Activated CD4-positive, alpha-beta T cell treated with anti-CD3 and anti-CD28 coated beads, Interleukin-10, Interleukin-2, amounts not matched to agents 100 ng/mL and 50 ng/mL, durations not matched to agents 16 hours and 8 hours (primary cell): ENCODE measurements at regions not wholly inside any gene's neighbourhood (a gene's known extent, or its start where the extent isn't known, plus 50 kb on each side); places are given as distances from the start of the nearest gene placed in this dataset.
"Not testable (repeated sequence)": the region's sequence is repeated elsewhere in the genome, so short reads cannot be mapped to it uniquely, and the experiment has no call there.

Experiments
- DNase-seq: peaks from one replicate; pipeline ENCODE4 v3.0.0-alpha.2; 2020

DNA sequence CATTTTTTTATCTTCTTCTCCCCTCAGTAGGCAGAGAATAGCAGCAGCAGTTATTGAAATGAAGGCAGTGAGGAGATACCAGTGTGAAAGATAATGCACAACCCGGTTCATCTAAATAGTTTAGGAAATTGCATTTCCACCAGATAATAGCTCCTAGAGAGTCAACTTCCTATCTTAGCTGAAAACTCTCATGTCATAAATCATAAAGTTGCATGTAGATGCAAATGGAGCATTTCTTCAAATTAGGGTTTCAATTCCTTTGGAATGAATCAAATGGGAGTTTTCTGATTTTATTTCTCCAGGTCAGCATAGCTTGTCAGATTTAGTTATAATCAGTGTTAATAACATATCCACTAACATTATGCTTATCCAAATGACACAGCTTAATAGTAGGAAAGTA, 335.3 kb downstream of the CNTNAP4 start:
- no peak for DNase-seq

DNA sequence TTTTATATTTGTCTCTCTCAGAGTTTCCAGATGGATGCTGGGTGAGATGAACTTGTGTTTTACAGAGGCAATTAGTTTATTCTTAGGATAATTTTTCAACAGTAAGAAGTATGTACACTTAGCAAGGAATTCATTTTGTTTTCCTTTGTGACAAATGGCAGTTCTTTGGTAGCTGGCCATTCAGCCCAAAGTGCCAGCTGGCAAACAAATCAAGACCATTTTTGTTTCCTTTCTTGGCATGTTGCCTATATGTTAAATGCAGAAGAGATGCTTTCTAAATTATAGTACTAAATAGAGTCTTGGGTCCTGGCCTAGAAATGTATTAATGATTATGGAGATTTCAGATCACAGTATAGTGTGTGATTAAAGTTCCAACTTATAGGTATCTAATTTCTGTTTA, 337.1 kb downstream of the CNTNAP4 start:
- DNase-seq = no peak

DNA sequence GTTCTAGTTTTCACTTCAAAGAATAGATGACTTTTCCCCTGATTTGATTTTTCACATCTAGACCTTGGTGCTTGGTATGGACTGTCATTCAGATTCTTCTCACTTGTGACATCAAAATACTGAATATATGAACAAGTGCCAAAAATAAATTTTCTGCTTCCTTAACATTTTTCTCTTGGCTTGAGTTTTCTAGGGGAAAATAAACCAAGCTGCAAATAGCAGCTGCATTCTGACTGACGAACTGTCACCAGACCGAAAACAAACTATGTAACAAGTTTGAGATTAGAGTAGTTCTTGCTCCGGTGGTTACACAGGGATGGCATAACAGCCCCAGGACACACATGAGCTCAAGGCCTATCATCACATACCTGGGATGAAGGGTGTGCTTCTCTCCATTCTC, 345.7 kb downstream of the CNTNAP4 start:
- DNase-seq = no peak

DNA sequence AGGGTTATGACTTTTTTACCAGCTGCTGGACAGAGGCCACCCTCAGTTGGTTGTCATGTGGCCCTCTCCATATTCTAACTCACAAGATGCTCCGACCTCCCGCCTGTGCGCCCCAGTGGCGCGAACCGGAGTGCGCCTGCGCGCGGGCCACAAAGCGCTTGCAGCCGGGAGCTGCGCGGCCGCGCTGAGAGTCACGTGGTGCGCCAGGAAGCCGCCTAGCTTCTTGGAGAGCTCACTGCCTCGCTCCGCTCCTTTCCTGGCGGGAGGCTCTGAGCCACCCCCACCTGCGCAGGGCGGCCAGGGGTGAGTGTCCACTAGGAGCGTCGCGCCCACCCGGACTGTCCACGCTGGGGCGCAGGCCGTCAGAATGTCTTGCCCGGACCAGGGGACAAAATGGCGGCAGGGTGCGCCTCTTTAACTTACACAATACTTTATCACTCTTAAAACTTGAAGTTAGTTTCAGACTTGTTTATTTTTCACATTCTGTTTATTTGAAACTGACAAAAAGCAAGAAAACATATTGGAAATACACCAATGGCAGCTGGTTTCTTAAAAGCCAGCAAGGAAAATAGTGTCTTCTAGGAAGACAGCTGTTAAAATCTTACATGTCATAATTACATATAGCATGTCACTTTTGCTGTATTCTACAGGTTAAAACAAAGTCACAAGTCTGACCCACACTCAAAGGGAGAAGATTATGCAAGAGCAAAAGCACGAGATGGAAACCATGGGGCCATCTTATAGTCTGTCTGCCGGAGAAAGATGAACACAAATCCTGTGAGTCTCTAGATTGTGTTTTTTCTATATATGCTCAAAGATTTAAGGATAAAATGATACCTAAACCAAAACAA, 357.9 kb downstream of the CNTNAP4 start:
- DNase-seq = no peak

DNA sequence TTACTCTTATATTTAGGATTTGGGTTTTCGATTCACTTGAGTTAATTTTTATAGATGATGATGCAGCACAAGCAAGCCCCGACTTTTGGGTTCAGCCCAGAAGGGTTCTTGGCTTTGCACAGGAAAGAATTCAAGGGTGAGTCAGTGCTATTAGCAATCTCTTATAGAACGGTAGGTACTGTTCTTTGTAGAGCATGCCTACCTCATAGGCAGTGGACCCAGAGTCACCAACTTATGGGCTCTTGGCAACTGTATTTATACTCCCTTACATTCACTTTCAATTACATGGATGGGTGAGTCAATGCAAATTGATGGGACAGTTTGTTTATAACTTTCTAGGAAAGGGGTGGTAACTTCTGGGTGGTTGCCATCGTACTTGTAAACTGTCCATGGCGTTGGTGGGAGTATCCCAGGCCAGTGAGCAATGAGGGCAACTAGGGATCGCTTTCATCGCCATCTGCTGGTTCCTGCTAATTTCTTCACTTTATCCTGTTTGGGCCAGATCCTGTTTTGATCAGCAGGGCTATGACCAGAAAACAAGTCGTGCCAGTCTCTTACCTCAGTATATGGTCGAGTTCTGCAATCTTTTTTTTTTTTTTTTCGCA, 362.6 kb downstream of the CNTNAP4 start:
- DNase-seq = peak; percentile 3

DNA sequence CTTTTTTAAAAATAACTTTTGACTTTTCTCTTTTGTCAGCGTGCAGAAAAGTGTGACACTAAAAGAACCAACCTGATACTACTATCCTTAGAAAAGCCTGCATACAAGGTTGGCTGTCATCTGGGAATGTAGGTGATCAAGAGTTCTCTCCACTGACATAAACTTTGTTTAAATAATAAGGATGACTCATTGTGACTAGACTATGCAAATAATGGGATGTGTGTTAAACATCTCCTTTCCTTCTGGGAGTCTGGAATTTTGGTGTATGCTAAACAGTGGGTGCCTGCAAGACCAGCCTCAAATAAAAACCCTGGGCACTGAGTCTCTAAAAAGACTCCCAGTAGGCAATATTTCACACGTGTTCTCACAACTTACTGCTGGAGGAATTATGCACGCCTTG, 373.4 kb downstream of the CNTNAP4 start:
- no peak for DNase-seq

DNA sequence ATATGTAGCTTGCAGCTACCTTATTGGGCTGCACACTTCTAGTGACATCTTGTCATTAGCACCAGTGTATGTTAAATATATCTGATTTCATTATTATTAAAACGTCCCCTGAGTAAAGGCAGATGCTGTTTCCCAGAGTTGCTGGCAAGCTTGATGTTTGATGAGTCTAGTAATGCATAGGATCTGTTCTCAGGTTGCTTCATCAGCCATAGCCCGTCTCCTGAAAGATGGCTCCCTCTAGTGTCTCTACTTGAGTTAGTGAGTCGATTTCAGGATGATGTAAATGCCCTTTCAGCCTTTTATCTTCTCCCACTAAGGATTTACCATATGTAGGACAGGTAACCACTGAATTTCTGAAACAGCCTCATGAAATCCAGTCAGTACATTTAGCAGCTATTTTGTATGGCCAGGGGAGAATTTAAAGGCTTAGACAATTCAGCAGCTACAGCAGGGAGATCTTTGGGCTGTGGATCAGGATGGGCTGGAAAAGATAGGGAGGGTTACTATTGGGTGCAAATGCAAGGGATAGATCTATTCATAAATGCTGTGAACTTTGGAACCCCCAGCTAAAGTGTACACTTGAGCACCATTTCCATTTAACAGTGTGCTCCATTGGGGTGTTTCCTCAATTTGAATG, 376.3 kb downstream of the CNTNAP4 start:
- DNase-seq = peak; percentile 52

DNA sequence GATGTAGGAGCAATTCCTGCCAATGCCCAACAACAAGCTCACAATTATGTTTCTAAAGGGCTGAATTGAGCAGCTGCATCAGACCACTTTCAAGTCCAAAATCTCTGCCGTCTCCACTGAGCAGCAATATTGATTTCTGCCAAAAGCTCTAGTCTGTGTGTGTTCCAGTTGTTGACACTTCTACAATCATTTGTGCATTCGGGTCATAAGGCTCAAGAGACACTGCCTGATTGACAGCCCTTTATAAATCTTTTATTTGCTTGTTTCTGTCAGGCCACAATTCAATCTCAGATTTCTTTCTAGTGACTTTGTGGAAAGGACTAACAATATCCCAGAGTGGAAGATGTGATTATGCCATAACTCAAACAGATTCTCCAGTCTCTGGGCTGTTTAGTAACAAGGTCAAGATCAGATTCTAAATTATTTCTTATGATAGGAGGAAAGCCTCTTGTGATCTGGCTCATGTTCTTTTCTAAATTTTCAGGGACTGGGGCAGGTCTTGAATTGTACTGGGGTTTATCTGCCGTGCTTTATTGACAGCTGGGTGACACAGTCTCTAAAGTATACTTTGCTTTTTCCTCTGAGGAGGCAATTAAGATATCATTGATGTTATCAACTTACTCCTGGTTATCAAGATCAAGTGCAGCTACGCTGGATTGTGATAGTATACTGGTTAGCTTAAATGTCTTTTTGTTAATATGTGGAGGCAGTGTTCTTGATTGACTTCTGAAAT, 377.1 kb downstream of the CNTNAP4 start:
- no peak for DNase-seq

DNA sequence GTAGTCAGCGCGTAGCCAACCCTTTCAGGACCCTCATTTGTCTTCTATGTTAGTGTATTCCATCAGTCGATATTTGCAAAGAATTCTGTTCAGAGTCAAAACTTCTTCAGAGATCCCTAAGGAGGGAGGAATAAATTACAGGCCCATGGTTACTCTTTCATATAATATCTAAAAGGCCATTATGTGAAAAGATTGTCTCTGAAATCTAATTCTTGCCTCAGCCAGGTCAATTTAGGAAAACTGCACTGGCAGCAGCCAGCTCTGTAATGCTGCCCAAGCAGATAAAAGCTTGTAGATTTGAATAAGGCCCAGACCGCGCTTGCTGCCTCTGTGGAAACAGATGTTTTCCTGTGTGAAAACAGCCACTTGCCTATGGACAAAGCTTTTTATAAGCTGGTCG, 379.8 kb downstream of the CNTNAP4 start:
- no peak for DNase-seq

DNA sequence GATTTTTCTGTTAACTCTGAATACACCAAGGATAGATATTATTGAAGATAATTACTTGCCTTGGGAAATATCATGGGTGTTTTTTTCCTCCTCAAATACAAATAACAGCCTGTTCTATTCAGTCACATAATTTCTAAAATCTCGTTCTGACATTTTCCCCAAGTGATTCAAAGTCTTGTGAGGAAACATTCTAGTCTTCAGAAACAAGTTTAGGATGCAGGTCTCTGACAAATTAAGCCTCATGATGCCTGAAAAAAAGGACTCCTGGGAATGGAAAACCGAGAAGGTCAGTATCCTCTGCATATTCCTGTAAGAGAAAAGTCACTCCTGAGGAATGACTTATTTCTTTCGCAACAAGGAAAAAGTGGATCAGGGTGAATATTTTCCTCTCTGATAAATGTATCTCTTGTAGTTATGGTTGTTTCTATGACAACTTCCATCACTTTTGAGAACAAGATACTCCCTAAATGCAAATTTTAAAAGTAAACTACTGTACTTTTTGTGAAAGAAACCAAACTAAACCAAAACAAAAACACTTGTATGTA, 384.6 kb downstream of the CNTNAP4 start:
- DNase-seq = no peak

DNA sequence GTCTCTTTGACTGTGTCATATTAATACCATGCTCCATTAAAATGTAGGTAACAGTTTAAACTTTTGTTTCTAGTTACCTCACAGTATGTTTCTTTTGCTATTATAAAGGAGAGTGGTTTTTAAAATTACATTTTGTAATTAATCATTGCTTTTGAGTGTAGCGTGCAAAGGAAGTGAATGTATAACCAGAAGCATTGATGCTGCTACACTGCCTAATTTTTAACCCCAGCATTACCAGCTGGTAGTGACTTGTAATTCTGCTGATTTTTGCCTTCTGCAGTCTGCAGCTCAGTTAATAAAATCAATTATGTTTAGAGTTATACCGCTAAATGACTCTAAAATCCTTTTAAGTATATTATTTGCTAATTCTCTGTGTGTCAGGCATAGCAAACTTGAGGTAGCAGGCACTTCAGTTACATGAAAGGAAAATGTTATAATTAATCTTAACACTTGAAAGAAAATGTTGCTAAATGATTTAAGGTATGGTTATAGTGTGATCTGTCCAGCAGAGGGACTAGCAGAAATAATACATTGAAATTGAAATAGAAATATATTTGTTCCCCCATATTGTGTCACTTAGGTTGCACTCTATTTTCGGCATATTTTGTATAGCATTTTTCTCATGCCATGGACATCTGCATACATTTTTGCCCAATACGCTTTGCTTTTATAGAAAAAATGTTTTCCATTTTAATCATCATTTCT, 388.5 kb downstream of the CNTNAP4 start:
- DNase-seq = no peak

DNA sequence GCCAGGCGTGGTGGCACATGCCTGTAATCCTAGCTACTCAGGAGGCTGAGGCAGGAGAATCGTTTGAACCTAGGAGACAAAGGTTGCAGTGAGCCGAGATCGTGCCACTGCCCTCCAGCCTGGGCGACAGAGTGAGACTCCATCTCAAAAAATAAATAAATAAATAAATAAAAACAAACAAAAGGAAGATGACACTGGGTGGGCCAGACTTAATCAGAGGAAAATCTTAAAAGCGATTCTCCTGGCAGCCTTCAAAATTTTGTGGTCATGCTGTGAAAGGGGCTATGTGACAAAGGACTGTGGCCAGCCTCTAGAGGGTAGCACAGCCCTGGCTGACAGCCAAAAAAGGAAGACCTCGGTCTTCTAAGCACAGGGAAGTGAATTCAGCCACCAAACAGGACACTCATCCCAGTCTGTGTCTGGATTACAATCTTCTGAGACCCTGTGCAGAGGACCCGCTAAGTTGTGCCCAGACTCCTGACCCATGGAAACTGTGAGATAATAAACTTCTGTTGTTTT, 391.1 kb downstream of the CNTNAP4 start:
- DNase-seq = no peak

DNA sequence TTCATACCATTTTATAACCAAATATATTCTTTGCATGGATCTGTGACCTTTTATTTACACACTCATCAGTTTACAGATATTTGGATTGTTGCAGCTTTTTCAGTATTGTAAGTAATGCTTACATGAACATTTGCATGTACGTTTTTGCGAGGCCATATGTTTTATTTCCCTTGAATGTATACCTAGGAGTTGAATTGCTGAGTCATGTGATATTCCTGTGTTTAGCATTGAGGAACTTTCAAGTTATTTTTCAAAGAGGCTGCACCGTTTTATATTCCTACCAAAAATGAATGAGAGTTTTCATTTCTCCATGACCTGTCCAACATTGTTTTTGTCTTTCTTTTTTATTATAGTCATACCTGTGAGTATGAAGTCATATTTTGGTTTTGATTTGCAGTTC, 392.1 kb downstream of the CNTNAP4 start:
- DNase-seq = no peak

DNA sequence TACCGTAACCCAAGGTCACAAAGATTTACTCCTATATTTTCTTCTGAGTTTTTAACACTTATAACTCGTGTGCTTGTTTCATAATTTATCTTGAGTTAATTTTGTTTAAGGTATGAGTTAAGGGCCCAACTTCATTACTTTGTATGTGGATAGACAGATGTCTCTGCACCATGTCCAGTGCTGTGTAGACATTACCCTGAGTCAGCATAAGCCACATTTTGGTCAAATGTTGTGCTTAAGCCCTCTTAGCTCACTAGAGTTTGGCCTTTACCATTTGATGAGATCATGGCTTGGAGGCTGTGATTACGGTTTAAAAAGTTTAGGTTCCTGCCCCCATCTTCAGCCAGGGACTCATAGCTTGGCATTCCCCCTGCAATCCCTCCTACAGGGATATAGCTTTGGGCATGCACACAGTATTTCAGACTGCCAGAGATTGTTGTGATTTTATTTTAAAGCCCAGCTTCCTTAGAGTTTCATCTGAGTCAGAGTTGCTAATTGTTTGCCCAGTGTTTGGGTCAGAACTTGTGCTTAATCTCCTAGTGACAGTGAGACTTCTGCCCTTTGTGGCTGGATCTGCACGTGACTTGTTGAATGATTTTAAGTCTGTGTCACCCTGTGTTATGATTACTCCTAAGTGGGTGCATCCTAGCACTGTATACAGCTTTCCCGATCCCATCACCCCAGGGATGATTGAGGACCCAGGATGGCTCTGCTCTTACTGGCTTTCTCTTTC, 393.1 kb downstream of the CNTNAP4 start:
- DNase-seq = no peak

DNA sequence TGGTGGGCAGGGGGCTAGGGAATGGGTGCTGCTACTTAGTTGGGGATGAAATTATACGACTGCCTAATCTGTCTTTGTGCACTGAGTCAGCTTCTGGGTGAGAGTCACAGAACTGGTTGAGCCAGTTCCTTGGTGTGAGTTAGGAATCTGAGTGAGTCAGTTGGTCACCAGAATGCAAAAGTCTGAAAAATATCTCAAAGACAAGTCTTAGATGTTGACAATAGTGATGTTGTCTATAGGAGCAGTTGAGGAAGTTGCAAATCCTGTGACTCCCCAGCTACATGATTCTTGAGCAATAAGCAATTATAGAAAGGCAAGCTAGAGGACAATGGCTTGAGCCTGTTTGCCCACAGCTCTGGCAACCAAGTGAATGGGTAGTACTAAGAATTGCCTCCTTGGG, 399.2 kb downstream of the CNTNAP4 start:
- no peak for DNase-seq

DNA sequence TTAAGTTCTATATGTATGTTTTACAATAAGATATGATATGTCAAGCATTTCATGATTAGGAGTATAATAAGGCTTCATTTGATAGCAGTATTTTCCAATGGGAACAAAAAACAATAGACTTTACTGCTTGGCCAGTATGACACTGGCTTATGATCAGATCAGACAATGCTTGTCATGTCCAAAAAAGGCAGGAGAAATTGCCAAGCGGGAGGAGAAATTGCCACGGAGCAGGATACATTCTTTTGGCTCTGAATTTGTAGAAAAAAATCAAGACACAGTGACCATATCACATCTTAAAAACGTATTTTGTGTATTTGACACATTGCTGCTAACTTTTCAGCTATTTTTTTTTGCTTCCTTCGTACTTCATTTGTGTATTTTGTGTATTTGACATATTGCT, 404.1 kb downstream of the CNTNAP4 start:
- no peak for DNase-seq

DNA sequence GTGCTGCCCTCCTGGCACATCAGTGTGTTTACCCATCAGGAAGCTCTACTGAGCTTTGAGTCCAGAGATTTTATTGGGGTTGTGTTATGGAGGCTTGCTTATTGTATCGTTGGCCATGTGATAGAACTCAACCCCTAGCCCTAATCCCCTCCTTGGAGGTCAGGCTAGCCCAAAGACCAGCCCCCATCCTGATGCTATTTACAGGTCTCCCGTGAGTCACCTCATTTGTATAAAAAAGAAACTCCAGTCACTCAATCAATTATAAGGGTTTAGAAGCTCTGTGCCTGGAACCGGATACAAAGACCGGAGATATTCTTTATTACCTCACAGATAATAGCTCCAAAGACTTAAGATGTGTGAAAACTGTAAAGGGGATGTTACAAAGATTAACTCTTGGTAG, 405.9 kb downstream of the CNTNAP4 start:
- no peak for DNase-seq

DNA sequence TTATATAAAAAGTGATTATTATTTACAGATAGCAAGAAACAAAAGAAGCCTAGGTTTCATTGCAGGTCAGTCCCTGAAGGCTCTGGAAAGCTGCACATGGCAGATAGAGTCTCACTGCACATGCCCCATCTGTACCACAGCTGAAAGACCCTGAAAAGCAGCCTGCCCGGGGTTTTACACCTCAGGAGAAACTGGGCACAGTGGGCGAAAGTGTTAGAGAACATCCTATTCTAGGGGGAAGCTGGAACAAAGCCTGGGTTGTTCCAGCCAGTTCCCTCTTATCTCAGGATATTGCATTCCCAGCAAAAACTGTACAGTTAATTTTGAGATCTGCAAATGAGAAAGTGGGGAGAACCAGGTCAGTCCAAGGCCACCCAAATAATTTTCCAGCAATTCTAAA, 419.7 kb downstream of the CNTNAP4 start:
- DNase-seq = no peak

DNA sequence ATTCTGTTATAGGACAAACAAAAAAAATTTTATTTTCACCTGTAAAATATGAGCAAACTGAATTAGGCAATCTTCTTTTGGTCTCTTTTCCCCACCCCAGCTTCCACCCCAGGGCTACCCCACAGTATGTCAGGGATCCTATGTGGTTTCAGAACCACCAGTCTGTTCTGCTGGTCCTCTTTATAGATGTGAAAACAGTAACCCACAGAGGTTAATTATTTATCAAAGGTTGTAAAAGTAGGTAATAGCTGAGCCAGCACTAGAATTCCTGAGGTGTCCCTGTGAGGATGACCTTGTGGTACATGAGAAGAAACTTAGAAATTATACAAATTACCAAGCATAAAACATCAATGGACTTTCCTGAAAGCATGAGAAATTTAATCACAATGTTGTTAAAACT, 428.7 kb downstream of the CNTNAP4 start:
- DNase-seq = no peak

DNA sequence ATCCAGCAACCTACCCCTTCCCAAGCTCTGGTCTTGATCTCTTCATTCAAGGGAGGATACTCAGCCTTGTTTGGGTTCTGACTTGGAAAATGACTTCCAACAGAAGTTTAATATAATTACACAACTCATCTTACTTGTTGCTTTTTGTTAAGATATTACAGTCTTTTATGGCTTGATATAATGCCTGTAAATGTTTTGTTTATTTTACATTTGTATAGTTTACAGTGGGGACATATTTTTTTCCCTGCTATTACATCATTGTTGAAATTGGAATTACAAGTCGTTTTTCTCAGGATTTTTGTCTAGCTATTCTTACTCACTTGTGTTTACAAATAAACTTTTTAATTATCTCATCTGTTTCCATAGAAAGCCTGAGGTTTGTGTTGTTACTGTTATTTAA, 436.0 kb downstream of the CNTNAP4 start:
- no peak for DNase-seq

DNA sequence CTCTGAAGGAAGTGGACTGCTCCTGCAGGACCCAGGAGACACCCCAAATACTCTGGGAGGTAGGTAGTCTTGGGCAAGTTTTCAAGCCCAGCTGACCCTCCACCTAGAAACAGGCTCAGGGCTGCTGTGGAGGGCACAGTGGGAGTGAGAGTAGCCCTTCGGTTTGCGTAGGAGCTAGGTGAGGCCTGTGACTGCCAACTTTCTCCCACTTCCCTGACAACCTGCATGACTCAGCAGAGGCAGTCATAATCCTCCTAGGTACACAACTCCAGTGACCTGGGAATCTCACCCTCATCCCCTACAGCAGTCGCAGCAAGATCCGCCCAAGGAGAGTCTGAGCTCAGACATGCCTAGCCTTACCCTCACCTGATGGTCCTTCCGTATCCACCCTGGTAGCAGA, 439.1 kb downstream of the CNTNAP4 start:
- DNase-seq = not testable (repeated sequence)

DNA sequence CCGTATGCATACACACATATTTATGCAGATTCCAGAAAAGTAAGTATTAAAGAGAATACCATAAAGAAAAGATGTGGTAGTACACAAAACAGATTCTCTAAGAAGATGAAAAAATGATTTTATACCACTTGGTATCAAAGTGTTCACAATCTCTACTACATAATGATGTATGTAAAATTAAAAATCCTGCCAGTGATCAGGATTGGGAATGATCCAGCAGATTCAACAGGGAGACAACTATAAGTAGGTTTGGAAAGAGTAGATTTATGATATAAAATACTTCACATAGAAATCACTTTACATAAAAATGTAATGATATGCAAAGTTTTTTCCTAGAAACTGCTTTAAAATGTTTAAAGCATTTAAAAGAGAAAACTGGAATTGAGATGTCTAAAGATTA, 447.0 kb downstream of the CNTNAP4 start:
- no peak for DNase-seq
